ENCODE measurements at regions not wholly inside any gene's neighbourhood (a gene's known extent, or its start where the extent isn't known, plus 50 kb on each side); places are given as distances from the start of the nearest gene placed in this dataset.

- no peak for DNase-seq
These were observed 364.3 kb downstream of the PLPP3 start for GRCh38 chr1:56215086-56215485.

DNA sequence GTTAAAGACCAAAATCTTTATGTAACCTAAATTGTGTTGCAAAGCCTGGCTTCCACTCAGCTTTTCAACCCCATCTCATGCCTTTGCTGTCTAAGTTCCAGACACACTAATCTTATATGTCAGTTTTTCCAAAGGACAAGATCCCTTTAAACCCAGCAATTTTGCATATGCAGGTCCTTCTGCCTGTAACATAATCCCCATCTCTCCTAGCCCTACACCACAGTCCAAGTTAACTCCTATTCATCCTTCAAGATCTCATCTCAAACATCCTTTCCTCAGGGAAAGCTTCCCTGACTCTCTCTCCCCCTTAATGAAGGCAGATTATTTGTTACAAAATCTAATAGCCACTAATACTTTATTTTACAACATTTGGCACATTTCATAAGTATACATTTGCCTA lies 366.3 kb downstream of the PLPP3 start:
- DNase-seq, result no peak

GRCh38 chr1:56212143-56212542 lies 367.2 kb downstream of the PLPP3 start:
- DNase-seq, result no peak

GRCh38 chr1:56206391-56206790 lies 373.0 kb downstream of the PLPP3 start:
- DNase-seq, result no peak

DNA sequence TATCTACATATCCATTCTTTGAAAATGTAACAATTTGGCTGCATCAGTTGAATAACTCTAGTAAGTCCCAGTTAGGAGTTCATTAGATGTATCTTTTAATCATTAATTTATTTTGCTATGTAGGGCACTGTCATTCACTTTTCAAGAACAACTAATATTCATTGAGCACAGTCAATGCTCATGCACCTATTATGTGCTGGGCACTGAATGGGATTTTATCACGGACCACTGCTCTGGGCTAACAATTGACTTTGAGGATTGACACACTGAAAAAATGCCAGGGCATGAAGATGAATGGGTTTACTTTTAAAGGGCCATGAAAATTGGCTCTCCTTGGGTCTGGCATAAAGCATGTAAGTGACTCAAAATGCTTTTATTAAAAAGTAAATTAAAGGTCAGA lies 375.2 kb downstream of the PLPP3 start:
- no peak for DNase-seq

DNA sequence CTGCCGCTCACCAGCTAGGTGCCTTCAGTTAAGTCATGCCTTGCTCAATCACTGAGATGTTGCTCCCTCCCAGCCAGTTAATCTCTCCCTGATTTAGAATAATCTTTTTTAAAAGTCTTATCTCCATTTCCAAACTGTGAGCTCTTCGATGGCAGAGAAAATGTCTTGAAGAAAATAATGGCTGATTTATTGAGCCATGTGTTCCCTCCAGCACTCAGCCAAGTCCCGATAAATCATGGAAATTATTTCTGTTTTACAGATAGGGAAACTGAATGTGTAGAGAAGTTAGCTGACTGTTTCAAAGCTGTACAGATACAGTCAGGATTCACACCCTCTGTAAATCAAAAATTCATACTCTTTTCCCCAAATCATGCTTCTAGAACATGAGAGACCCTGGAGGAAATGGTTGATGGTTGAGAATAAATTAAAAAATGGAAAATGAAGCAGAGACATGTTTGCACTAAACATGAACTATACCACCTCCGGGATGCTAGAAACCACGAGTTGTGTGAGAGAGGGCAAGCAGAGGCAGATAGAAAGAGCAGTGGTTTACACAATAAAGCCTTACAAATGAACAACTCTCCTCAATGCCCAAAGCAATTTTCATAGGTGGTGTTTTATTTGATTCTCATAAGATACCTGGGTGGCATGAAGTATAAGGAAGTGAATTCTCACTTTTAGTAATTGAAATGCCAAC lies 376.4 kb downstream of the PLPP3 start:
- no peak for DNase-seq

DNA sequence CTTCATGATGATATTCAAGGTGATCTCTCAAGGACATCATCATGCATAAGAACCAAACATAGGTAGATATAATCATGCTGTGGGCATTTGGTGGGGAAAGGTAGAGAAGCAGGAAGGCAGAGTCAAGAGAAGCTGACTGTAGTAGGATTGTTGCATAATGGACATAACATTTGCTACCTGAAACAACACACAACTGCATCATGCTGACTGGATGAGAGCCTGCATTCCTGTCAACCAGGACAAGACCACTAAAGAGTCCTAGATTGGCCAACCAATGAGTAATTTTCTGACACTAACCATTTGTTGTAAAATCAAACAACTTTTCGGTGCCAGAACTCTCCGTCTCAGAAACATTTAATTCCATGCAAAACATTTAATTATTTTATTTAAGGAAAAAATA lies 377.2 kb downstream of the PLPP3 start:
- no peak for DNase-seq

- no peak for DNase-seq
These were observed 378.5 kb downstream of the PLPP3 start for GRCh38 chr1:56200896-56201295.

- no peak for DNase-seq
These were observed 378.9 kb downstream of the PLPP3 start for GRCh38 chr1:56200442-56200841.

GRCh38 chr1:56199956-56200355 lies 379.4 kb downstream of the PLPP3 start:
- DNase-seq, result no peak

- DNase-seq, result no peak
These were observed 380.3 kb downstream of the PLPP3 start for GRCh38 chr1:56199061-56199460.

DNA sequence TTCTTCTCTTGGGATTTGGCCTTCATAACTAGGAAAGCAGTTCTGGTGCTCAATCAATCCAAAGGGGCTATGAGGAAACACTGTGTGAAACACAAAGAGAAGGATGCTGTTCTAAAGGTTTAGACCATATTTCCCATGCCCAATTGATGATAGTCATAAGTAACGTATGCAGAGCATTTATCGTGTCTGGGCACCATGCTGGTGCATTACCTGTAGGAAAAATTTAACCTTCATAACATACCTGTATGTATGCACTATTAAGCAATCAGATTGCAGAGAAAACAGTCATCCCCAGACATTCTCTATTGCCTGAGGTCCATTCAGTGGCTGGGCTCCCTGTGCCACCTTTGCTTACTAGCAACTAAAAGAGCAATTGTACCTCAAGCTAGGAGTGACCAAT lies 381.4 kb downstream of the PLPP3 start:
- no peak for DNase-seq

DNA sequence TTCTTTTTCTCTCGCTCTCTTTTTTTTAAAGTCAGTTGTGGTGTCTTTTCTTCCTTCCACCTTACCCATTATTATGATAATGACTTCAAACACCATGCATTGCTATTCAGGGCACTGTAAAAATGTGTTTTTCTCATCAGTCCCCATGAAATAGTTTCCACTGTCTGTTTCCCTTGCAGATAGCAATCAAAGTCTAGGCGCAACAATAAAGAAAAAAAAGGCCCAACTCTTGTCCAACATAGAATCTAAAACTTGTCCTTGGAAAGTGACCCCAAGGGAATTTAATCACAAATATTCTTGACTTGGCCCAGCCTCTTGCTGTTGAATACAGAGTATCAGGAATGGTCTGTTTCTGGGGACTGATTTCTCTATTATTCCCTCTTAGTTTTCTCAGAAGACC lies 382.5 kb downstream of the PLPP3 start:
- no peak for DNase-seq

DNA sequence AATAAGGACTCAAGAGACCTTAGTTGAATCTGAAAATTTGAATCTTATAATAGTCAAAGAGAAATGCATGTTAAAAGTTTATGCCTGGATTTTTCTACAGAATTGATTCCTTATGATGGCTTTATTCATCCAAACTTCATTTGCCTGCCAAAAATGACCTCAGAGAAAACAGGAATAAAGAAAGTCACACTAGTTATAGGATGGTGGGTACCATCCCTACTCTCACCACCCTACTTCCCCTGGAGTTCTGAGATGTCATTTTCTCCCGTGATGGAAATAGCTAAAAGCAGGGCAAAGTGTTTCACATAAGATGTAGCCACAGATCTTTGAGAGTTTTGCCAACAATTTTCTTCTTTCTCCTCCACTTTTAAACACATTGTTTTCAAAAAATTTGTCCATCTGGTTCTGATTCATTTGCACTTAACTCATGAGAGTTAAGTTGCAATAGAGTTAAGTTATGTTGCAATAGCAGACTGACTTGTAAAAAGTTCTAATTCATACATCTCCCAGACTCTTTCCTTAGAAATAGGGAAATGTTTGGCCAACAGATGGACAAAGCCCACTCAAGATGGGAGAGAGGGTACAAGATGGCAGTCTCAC lies 384.6 kb downstream of the PLPP3 start:
- DNase-seq, result no peak

DNA sequence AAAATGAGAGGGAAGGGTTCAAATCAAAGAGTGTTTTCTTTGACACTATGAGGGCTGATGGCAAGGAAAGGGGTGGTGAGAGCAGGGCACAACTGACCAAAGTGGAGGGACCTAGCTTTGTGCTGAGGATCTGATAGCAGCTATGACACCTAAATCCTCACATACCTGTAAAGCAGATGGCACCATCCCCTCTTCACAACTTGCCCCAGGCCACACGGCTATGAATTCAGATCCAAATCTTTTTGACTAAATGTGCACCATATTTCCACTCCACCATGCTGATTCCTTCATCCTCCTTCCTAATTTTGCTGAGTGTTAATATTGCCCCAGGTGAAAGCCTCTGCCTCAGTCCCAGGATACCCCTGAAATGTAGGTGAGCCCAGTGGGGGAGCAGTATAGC lies 385.7 kb downstream of the PLPP3 start:
- no peak for DNase-seq

DNA sequence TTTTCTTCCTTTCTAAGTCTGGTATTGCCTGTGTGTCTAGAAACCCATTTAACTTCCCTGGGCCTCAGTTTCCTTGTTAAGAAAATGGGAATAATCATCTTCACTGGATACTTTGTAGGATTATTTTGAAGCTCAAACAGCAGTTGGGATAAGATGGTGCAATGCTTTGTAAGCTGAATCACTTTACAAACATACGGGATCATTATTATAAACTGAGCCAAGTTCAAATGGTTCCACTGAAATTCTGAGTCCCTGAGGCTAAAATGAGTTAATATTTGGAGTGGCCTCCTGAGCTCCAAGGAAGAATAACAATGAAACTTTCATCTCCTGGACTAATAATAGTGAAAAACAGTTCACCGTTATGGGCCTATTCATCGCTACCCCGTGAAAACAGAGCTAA lies 388.0 kb downstream of the PLPP3 start:
- DNase-seq, result no peak

DNA sequence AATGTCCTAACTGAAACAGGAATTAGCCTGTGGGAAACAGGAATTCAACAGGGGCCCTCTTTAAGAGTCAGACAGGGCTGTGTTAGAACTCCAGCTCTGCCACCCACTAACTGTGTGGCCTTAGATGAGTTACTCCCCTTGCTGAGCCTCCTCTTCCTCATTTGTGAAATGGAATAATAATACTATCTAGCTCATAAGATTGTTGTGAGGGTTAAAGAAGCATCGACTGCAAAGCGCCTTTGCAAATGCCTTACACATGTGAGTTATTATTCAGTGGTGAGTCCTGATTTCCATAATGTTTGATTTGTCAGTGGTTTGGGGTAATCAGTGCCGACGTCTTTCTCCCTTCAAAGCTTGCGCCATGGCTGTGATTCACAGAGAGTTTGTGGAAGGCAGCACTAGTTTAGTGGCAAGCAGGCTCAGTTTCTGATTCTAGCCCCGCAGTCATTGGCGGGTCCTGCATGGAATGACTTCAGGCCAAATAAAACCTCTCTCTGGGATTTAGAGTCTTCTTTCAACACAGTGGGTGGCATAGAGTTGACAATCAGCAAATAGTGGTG lies 388.5 kb downstream of the PLPP3 start:
- DNase-seq, result no peak

GRCh38 chr1:56189946-56190805 lies 389.2 kb downstream of the PLPP3 start:
- DNase-seq, result no peak

DNA sequence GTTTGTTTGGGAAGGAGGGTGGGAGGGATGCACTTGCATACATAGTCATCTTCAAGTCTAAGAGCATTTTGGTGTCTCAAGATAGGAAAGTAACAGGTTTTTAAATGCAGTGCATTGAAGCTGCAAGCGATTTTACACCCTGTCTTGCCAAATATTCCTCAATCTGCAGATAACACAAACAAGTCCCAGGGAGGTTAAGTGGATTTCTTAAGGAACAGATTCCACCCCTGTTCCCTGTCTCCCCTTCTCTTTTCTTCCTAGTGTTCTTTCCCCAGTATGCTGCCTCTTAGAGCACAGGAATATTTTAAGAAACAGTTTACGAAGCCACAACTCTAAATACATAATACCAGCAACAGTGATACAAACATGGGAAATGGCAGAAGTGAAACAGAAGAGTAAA lies 389.9 kb downstream of the PLPP3 start:
- no peak for DNase-seq

DNA sequence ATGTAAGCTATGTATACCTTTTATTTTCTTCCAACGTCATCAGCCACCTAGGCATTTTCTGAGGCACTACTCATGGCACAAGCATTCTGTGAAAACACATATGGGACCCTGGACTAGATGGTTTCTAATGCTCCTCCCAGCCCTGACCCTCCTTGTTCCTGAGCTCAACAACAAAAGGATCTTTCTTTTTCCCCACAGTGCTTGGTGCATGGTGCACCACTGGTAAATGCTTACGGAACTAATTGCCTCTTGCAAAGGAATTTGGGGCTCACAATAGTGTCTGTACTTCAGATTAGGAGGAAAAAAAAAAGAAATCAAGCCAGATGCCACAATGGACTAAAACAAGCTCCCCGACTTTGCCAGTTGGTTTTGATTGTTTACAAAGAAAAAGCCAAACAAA lies 390.5 kb downstream of the PLPP3 start:
- no peak for DNase-seq

DNA sequence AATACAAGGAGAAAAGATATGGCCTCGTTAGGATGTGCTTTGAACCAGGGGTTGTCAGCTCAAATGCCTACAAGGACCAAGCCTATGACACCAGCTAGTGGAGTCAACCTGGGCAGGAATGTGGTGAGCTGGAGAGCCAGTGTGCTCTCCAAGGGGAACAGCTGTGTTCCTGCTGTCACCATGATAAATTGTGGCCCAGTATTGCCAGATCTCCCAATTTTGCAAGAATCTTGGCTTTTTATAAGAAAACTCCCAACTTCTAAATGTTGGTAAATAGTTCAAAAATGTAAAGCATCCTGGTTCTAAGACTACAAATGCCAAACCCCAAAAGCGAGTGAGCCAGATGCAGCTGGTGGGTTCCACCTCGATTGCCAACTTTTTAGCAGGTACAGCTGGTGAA lies 391.1 kb downstream of the PLPP3 start:
- DNase-seq, result no peak

GRCh38 chr1:56187405-56187804 lies 392.0 kb downstream of the PLPP3 start:
- no peak for DNase-seq

DNA sequence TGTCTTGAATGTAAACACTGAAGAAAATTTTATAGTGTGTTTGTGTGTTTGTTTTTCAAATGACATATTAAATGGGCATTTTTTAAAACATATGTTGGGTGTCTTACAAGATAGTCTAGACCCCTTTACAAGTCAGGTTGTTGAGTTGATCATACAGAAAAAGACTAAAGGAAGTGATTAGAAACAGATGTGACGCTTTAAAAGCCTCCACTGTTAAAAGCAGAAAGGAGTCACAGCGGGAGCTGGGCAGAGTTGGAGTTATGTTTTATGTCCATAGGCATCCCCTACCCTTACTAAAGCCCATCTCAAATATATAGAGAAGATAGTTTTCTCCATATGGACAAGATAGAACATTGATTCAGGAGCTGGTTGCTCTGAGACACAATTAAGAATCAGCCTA lies 393.9 kb downstream of the PLPP3 start:
- no peak for DNase-seq

DNA sequence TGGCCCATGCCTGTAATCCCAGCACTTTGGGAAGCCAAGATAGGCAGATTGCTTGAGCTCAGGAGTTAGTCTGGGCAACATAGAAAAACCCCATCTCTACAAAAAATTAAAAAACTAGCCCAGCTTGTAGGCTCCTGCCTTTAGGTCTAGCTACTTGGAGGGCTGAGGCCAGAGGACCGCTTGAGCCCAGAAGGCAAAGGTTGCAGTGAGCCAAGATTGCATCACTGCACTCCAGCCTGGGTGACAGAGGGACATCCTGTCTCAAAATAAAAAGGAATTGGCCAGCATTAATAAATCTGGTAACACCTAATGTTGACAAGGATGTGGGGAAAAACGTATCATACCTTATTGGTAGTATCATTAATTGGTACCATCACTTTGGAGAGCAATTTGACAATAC lies 396.2 kb downstream of the PLPP3 start:
- DNase-seq, result no peak

Data from activated CD4-positive, CD25-positive, alpha-beta regulatory T cell (primary cell).